IMR-90 (cell line): ENCODE measurements at regions not wholly inside any gene's neighbourhood (a gene's known extent, or its start where the extent isn't known, plus 50 kb on each side); places are given as distances from the start of the nearest gene placed in this dataset.

Source experiments
- ATAC-seq: fragments of 200-7000 bp; cut with Tn5 transposase; 2 replicates; pipeline ENCODE4 v1.9.1; 2020; ENCODE audit warnings: low read depth, mild to moderate bottlenecking, moderate library complexity
- BruUV-seq: library from RNA; stranded (reverse); fragments of 400-500 nt; replicated peaks from 2 replicates; lab custom pipeline; 2021; lab: Mats Ljungman, UMichigan
- CTCF ChIA-PET: fragments of 300-600 bp; formaldehyde crosslinking; extraction: SDS; loops from one replicate; lab custom pipeline; 2021; ENCODE audit warnings: antibody characterized with exemption; lab: Yijun Ruan, JAX
- POLR2A ChIA-PET: fragments of 300-600 bp; sonication (Branson Sonifier 250); formaldehyde crosslinking; loops from one replicate; lab custom pipeline; 2022; ENCODE audit warnings: antibody characterized with exemption; ENCODE audit not compliant: unreplicated experiment; lab: Charles Lee
- DNase-seq: peaks from one replicate; pipeline ENCODE4 v3.0.0; 2013
- H2AFZ ChIP-seq: replicated peaks from 2 replicates; pipeline ENCODE3; 2013; ENCODE audit warnings: low read length, mild to moderate bottlenecking; ENCODE audit not compliant: poor library complexity
- H2AK5ac ChIP-seq: 2 replicates; pipeline ENCODE4 v1.6.1; 2013; ENCODE audit warnings: low read depth, low read length, inconsistent platforms
- H2AK9ac ChIP-seq: replicated peaks from 2 replicates; pipeline ENCODE3; 2013; ENCODE audit warnings: mild to moderate bottlenecking, low read depth, low read length, moderate library complexity; ENCODE audit not compliant: poor library complexity
- H2BK120ac ChIP-seq: 2 replicates; pipeline ENCODE4 v1.6.1; 2013; ENCODE audit warnings: low read depth, low read length, inconsistent platforms
- H2BK15ac ChIP-seq: 3 replicates; pipeline ENCODE4 v1.6.1; 2013; ENCODE audit warnings: low read depth, low read length, inconsistent platforms
- H2BK20ac ChIP-seq: 2 replicates; pipeline ENCODE4 v1.6.1; 2013; ENCODE audit warnings: low read depth, mild to moderate bottlenecking, inconsistent platforms, low read length, moderate library complexity
- H2BK5ac ChIP-seq: 2 replicates; pipeline ENCODE4 v1.6.1; 2013; ENCODE audit warnings: mild to moderate bottlenecking, low read depth, low read length, inconsistent platforms; ENCODE audit not compliant: poor library complexity, severe bottlenecking
- H3K14ac ChIP-seq: replicated peaks from 2 replicates; pipeline ENCODE4 v1.6.1; 2013; ENCODE audit warnings: low read depth, low read length, inconsistent platforms
- H3K18ac ChIP-seq: 2 replicates; pipeline ENCODE4 v1.6.1; 2013; ENCODE audit warnings: low read depth, low read length, control low read depth
- H3K23ac ChIP-seq: 2 replicates; pipeline ENCODE4 v1.6.1; 2013; ENCODE audit warnings: low read depth, low read length, inconsistent platforms
- H3K27ac ChIP-seq: 2 replicates; pipeline ENCODE4 v1.5.1; 2013; ENCODE audit warnings: mild to moderate bottlenecking, control low read depth, low read length; ENCODE audit not compliant: insufficient read depth
- H3K27me3 ChIP-seq: 2 replicates; pipeline ENCODE4 v1.6.1; 2013; ENCODE audit warnings: low read length; ENCODE audit not compliant: control insufficient read depth, insufficient read depth
- H3K36me3 ChIP-seq: 2 replicates; pipeline ENCODE4 v1.6.1; 2013; ENCODE audit warnings: low read length, mixed read lengths; ENCODE audit not compliant: control insufficient read depth, insufficient read depth
- H3K4ac ChIP-seq: 2 replicates; pipeline ENCODE4 v1.6.1; 2013; ENCODE audit warnings: low read depth, low read length, inconsistent platforms
- H3K4me1 ChIP-seq: 2 replicates; pipeline ENCODE4 v1.6.1; 2013; ENCODE audit warnings: low read length, mixed read lengths; ENCODE audit not compliant: control insufficient read depth, insufficient read depth
- H3K4me2 ChIP-seq: 2 replicates; pipeline ENCODE4 v1.6.1; 2013; ENCODE audit warnings: low read depth, mild to moderate bottlenecking, control low read depth, low read length, moderate library complexity
- H3K4me3 ChIP-seq: 2 replicates; pipeline ENCODE4 v1.5.1; 2013; ENCODE audit warnings: low read depth, mild to moderate bottlenecking, control low read depth, low read length, moderate library complexity; ENCODE audit not compliant: insufficient read depth
- H3K56ac ChIP-seq: 2 replicates; pipeline ENCODE4 v1.6.1; 2013; ENCODE audit warnings: low read length, inconsistent platforms; ENCODE audit not compliant: insufficient read depth; ENCODE audit errors: extremely low read depth
- H3K79me1 ChIP-seq, 2 experiments: 2 replicates each; pipeline ENCODE4 v1.6.1; 2013; ENCODE audit warnings: low read length in 2 of 2, inconsistent platforms in 1 of 2, low read depth in 1 of 2
- H3K9ac ChIP-seq: 2 replicates; pipeline ENCODE4 v1.6.1; 2013; ENCODE audit warnings: low read depth, low read length, control low read depth
- H3K9me1 ChIP-seq: 2 replicates; pipeline ENCODE4 v1.6.1; 2013; ENCODE audit warnings: low read length, inconsistent platforms; ENCODE audit not compliant: insufficient read depth
- H3K9me3 ChIP-seq: 2 replicates; pipeline ENCODE4 v1.6.1; 2013; ENCODE audit warnings: low read length; ENCODE audit not compliant: control insufficient read depth, insufficient read depth
- H4K20me1 ChIP-seq: 2 replicates; pipeline ENCODE4 v1.6.1; 2013; ENCODE audit warnings: low read length, inconsistent platforms; ENCODE audit not compliant: insufficient read depth
- H4K5ac ChIP-seq: 2 replicates; pipeline ENCODE4 v1.6.1; 2013; ENCODE audit warnings: mild to moderate bottlenecking, low read depth, low read length, control low read depth
- H4K8ac ChIP-seq, 2 experiments: 2 replicates each; pipeline ENCODE4 v1.6.1; 2013; ENCODE audit warnings: low read depth in 2 of 2, low read length in 2 of 2, control low read depth in 1 of 2, inconsistent platforms in 1 of 2
- H4K91ac ChIP-seq: 2 replicates; pipeline ENCODE4 v1.6.1; 2013; ENCODE audit warnings: low read depth, low read length, inconsistent platforms; ENCODE audit not compliant: insufficient read depth
- CHD1 ChIP-seq: IDR thresholded peaks from 2 replicates; pipeline ENCODE4 v1.6.1; 2012; ENCODE audit warnings: low read depth, low read length, improper control_type of control experiment
- RAD21 ChIP-seq: IDR thresholded peaks from 2 replicates; pipeline ENCODE4 v1.6.1; 2012; ENCODE audit warnings: low read length, improper control_type of control experiment
- RCOR1 ChIP-seq: IDR thresholded peaks from 2 replicates; pipeline ENCODE4 v1.6.1; 2012; ENCODE audit warnings: mild to moderate bottlenecking, low read length, improper control_type of control experiment; ENCODE audit not compliant: insufficient replicate concordance
- WGBS, 2 experiments: methylation state at CpG; one replicate each; pipeline versions ENCODE4 v1.1.5 to v1.1.7; 2013; ENCODE audit warnings: missing lambda C conversion rate in 2 of 2; ENCODE audit not compliant: insufficient read length in 1 of 2; ENCODE audit errors: extremely low coverage in 2 of 2; 5-methylcytosine and 5-hydroxymethylcytosine counted together
- dilution Hi-C: fragments of 300-500 bp; cut with HindIII; formaldehyde crosslinking; loops from one replicate; pipeline ENCODE4 v1.14.3; 2018; ENCODE audit warnings: low sequenced_read_pairs; ENCODE audit not compliant: unreplicated experiment
- in situ Hi-C: fragments of 300-500 bp; cut with MboI; formaldehyde crosslinking; loops from 3 replicates; pipeline ENCODE4 v1.14.3; 2019; ENCODE audit warnings: low sequenced_read_pairs, inconsistent platforms, mixed read lengths
- intact Hi-C: fragments of 100-400 bp; cut with micrococcal nuclease; formaldehyde crosslinking; loops from 2 replicates; pipeline ENCODE4 v1.10.0; 2022
- TF ChIP-seq, protein P1 (sequence below): conservative IDR thresholded peaks from 2 replicates; pipeline ENCODE4 v1.5.1; 2012; ENCODE audit warnings: mild to moderate bottlenecking, low read depth, low read length, improper control_type of control experiment

DNA sequence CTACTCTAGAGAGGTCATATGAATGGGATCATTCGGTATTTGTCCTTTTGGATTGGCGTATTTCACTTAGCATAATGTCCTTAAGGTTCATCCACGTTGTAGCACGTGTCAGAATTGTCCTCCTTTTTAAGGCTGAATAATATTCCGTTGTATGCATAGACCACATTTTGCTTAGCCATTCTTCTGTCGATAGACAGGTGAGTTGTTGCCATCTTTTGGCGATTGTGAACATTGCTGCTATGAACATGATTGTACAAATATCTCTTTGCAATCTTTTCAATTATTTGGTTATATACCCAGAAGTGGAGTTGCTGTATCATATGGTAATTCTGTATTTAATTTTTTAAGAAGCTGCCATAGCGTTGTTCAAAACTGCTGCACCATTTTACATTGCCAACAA is 52.4 kb upstream of the GOLGA8J start:
- Histone ChIP-seq H2AK9ac (no peak overlapping the region), H3K36me3 (no peaks in the 10 kb centered on the region), H3K27me3 (peaks cover 10% of the 10 kb centered on the region), H2BK20ac (no peak overlapping the region), H4K20me1 (no peaks in the 10 kb centered on the region), H3K79me1 (no peaks in the 10 kb centered on the region), H3K4me1 (no peaks in the 10 kb centered on the region), H2BK120ac (no peak overlapping the region), H3K9ac (no peak overlapping the region), H3K23ac (no peak overlapping the region), H3K9me3 (0 out of 2 replicates have a peak, but pooled peaks cover 3% of the 10 kb centered on the region), H2AFZ (no peak overlapping the region), H3K18ac (no peak overlapping the region), H2AK5ac (no peak overlapping the region), H3K56ac (no peak overlapping the region), H4K91ac (no peak overlapping the region), H2BK15ac (no peak overlapping the region), H4K8ac (no peak overlapping the region), H3K4me3 (no peak overlapping the region), H3K4ac (no peak overlapping the region), H3K9me1 (no peaks in the 10 kb centered on the region), H3K27ac (no peak overlapping the region), H3K14ac (no peak overlapping the region), H2BK5ac (no peak overlapping the region), H3K4me2 (no peak overlapping the region), H4K5ac (no peak overlapping the region)
- CTCF ChIA-PET, result interaction anchor here (0.6 kb wide), 1 partner anchor 26 kb away, joined by 3 read pairs; no protein-coding TSS in a partner anchor
- intact Hi-C loops (loop anchor here (5.0 kb wide), 1 partner anchor 33 kb away; no protein-coding TSS in a partner anchor), in situ Hi-C loops (no loop called here), dilution Hi-C loops (no loop called here)
- TF ChIP-seq CHD1 (no peak), RAD21 (peak; percentile 21; the same call in 1 of the 2 replicates), RCOR1 (no peak)
- TF ChIP-seq, protein P1, sequence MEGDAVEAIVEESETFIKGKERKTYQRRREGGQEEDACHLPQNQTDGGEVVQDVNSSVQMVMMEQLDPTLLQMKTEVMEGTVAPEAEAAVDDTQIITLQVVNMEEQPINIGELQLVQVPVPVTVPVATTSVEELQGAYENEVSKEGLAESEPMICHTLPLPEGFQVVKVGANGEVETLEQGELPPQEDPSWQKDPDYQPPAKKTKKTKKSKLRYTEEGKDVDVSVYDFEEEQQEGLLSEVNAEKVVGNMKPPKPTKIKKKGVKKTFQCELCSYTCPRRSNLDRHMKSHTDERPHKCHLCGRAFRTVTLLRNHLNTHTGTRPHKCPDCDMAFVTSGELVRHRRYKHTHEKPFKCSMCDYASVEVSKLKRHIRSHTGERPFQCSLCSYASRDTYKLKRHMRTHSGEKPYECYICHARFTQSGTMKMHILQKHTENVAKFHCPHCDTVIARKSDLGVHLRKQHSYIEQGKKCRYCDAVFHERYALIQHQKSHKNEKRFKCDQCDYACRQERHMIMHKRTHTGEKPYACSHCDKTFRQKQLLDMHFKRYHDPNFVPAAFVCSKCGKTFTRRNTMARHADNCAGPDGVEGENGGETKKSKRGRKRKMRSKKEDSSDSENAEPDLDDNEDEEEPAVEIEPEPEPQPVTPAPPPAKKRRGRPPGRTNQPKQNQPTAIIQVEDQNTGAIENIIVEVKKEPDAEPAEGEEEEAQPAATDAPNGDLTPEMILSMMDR, result 0 out of 2 replicates have a peak, but pooled peaks have one; percentile 13
- WGBS, 2 experiments, result 31% methylated on average over 3 of the region's 8 CpGs; no CpG with 5 or more reads in 1 of the 2 experiments
- no TSS peak for BruUV-seq
- ATAC-seq, result no peak
- POLR2A ChIA-PET, result no interaction called here
- no peak for DNase-seq
